Mesendoderm (in vitro differentiated cells): ENCODE measurements at regions not wholly inside any gene's neighbourhood (a gene's known extent, or its start where the extent isn't known, plus 50 kb on each side); places are given as distances from the start of the nearest gene placed in this dataset.

Experiments used
- DNase-seq: peaks from one replicate; pipeline ENCODE4 v3.0.0; 2013
- H2AK5ac ChIP-seq: 2 replicates; pipeline ENCODE4 v1.6.1; 2013; ENCODE audit warnings: low read length, inconsistent platforms
- H2BK120ac ChIP-seq: 2 replicates; pipeline ENCODE4 v1.6.1; 2013; ENCODE audit warnings: low read depth, mild to moderate bottlenecking, low read length, moderate library complexity, mixed read lengths
- H2BK15ac ChIP-seq: replicated peaks from 2 replicates; pipeline ENCODE4 v1.6.1; 2013; ENCODE audit warnings: low read depth, mild to moderate bottlenecking, moderate library complexity
- H2BK5ac ChIP-seq: 2 replicates; pipeline ENCODE4 v1.6.1; 2013; ENCODE audit warnings: low read length, inconsistent platforms
- H3K18ac ChIP-seq: 2 replicates; pipeline ENCODE4 v1.6.1; 2013; ENCODE audit warnings: mild to moderate bottlenecking, low read length, mixed read lengths
- H3K23ac ChIP-seq: one replicate; pipeline ENCODE4 v1.6.1; 2013; ENCODE audit warnings: low read length
- H3K27ac ChIP-seq: 2 replicates; pipeline ENCODE4 v1.5.1; 2013; ENCODE audit warnings: low read depth, mild to moderate bottlenecking, inconsistent platforms, low read length, moderate library complexity
- H3K27me3 ChIP-seq: 2 replicates; pipeline ENCODE4 v1.6.1; 2013; ENCODE audit warnings: low read length, control low read depth, mild to moderate bottlenecking, inconsistent platforms; ENCODE audit not compliant: insufficient read depth, poor library complexity
- H3K36me3 ChIP-seq: 2 replicates; pipeline ENCODE4 v1.6.1; 2013; ENCODE audit warnings: low read length, inconsistent platforms; ENCODE audit not compliant: control insufficient read depth, insufficient read depth
- H3K4ac ChIP-seq: one replicate; pipeline ENCODE4 v1.6.1; 2013; ENCODE audit warnings: low read depth, mild to moderate bottlenecking, low read length, moderate library complexity
- H3K4me1 ChIP-seq: 2 replicates; pipeline ENCODE4 v1.6.1; 2013; ENCODE audit warnings: low read depth, low read length, inconsistent platforms; ENCODE audit not compliant: control insufficient read depth
- H3K4me2 ChIP-seq: 2 replicates; pipeline ENCODE4 v1.6.1; 2013; ENCODE audit warnings: low read length
- H3K4me3 ChIP-seq: 2 replicates; pipeline ENCODE4 v1.5.1; 2013; ENCODE audit warnings: mild to moderate bottlenecking, low read length
- H3K56ac ChIP-seq: one replicate; pipeline ENCODE4 v1.6.1; 2013; ENCODE audit warnings: low read length
- H3K79me1 ChIP-seq: 2 replicates; pipeline ENCODE4 v1.6.1; 2013; ENCODE audit warnings: low read length, inconsistent platforms
- H3K79me2 ChIP-seq: 2 replicates; pipeline ENCODE4 v1.6.1; 2013; ENCODE audit warnings: mild to moderate bottlenecking, low read length; ENCODE audit not compliant: control insufficient read depth, insufficient read depth
- H3K9ac ChIP-seq: 2 replicates; pipeline ENCODE4 v1.6.1; 2013; ENCODE audit warnings: low read length, inconsistent platforms
- H4K5ac ChIP-seq: one replicate; pipeline ENCODE4 v1.6.1; 2013; ENCODE audit warnings: low read length
- H4K8ac ChIP-seq: one replicate; pipeline ENCODE4 v1.6.1; 2013; ENCODE audit warnings: low read depth, mild to moderate bottlenecking, control low read depth, low read length, moderate library complexity
- WGBS: extraction: QIAGEN DNeasy Blood & Tissue Kit; methylation state at CpG from one replicate; pipeline ENCODE4 v1.1.7; 2013; ENCODE audit warnings: low lambda C conversion rate, missing lambda C conversion rate; ENCODE audit not compliant: insufficient coverage; ENCODE audit errors: extremely low coverage; 5-methylcytosine and 5-hydroxymethylcytosine counted together

- no peak overlapping the region for H2BK5ac ChIP-seq
- H3K18ac ChIP-seq = no peak overlapping the region
- H3K27ac ChIP-seq = no peak overlapping the region
- no peaks in the 10 kb centered on the region for H3K4me1 ChIP-seq
- no peaks in the 10 kb centered on the region for H3K79me2 ChIP-seq
- H2AK5ac ChIP-seq = no peak overlapping the region
- no peak overlapping the region for H3K23ac ChIP-seq
- H3K4me3 ChIP-seq = no peak overlapping the region
- no peak overlapping the region for H4K8ac ChIP-seq
- DNase-seq = no peak
- H3K36me3 ChIP-seq = no peaks in the 10 kb centered on the region
- H3K27me3 ChIP-seq = no peaks in the 10 kb centered on the region
- H3K9ac ChIP-seq = no peak overlapping the region
- no peak overlapping the region for H3K56ac ChIP-seq
- no peak overlapping the region for H3K4me2 ChIP-seq
- no peak overlapping the region for H2BK15ac ChIP-seq
- WGBS = no CpG with 5 or more reads among the region's 2 CpGs
- H3K4ac ChIP-seq = no peak overlapping the region
- H2BK120ac ChIP-seq = no peak overlapping the region
- no peak overlapping the region for H4K5ac ChIP-seq
- H3K79me1 ChIP-seq = no peaks in the 10 kb centered on the region
Observed at GRCh38 chr12:78797196-78797931, 67.2 kb upstream of the SYT1 start.

GRCh38 chr12:78799649-78800048 lies 64.9 kb upstream of the SYT1 start:
- Histone ChIP-seq H3K27ac (no peak overlapping the region), H3K27me3 (no peaks in the 10 kb centered on the region), H3K36me3 (no peaks in the 10 kb centered on the region), H3K23ac (no peak overlapping the region), H3K4ac (no peak overlapping the region), H3K4me1 (no peaks in the 10 kb centered on the region), H4K5ac (no peak overlapping the region), H3K4me2 (no peak overlapping the region), H3K18ac (no peak overlapping the region), H3K9ac (no peak overlapping the region), H3K79me2 (no peaks in the 10 kb centered on the region), H2BK5ac (no peak overlapping the region), H2AK5ac (no peak overlapping the region), H3K56ac (no peak overlapping the region), H2BK15ac (no peak overlapping the region), H3K4me3 (no peak overlapping the region), H4K8ac (no peak overlapping the region), H2BK120ac (no peak overlapping the region), H3K79me1 (no peaks in the 10 kb centered on the region)
- DNase-seq = no peak
- no CpG with 5 or more reads among the region's 1 CpG for WGBS

- Histone ChIP-seq H3K4ac (no peak overlapping the region), H3K27ac (no peak overlapping the region), H3K23ac (no peak overlapping the region), H4K8ac (no peak overlapping the region), H3K79me1 (no peaks in the 10 kb centered on the region), H3K79me2 (no peaks in the 10 kb centered on the region), H3K56ac (no peak overlapping the region), H2BK120ac (no peak overlapping the region), H3K4me3 (no peak overlapping the region), H3K9ac (no peak overlapping the region), H2BK5ac (no peak overlapping the region), H3K36me3 (no peaks in the 10 kb centered on the region), H3K27me3 (no peaks in the 10 kb centered on the region), H4K5ac (no peak overlapping the region), H3K4me1 (no peaks in the 10 kb centered on the region), H2AK5ac (no peak overlapping the region), H3K4me2 (no peak overlapping the region), H2BK15ac (no peak overlapping the region), H3K18ac (no peak overlapping the region)
- no CpG with 5 or more reads among the region's 3 CpGs for WGBS
- DNase-seq = peak; percentile 24
Observed at GRCh38 chr12:78802593-78802992, 62.0 kb upstream of the SYT1 start.

GRCh38 chr12:78804262-78804661 lies 60.3 kb upstream of the SYT1 start:
- Histone ChIP-seq H3K9ac (no peak overlapping the region), H3K27ac (no peak overlapping the region), H3K4me3 (no peak overlapping the region), H3K4ac (no peak overlapping the region), H3K4me2 (no peak overlapping the region), H3K27me3 (no peaks in the 10 kb centered on the region), H2BK15ac (no peak overlapping the region), H3K23ac (no peak overlapping the region), H2BK120ac (no peak overlapping the region), H4K8ac (no peak overlapping the region), H3K18ac (no peak overlapping the region), H4K5ac (no peak overlapping the region), H2AK5ac (no peak overlapping the region), H3K36me3 (no peaks in the 10 kb centered on the region), H3K56ac (no peak overlapping the region), H3K4me1 (no peaks in the 10 kb centered on the region), H3K79me1 (no peaks in the 10 kb centered on the region), H3K79me2 (no peaks in the 10 kb centered on the region), H2BK5ac (no peak overlapping the region)
- no CpG with 5 or more reads among the region's 39 CpGs for WGBS
- DNase-seq = no peak
